Activated CD4-positive, alpha-beta T cell treated with anti-CD3 and anti-CD28 coated beads, Interleukin-2, amount 50 U/mL, for 48 hours (primary cell): ENCODE measurements at regions not wholly inside any gene's neighbourhood (a gene's known extent, or its start where the extent isn't known, plus 50 kb on each side); places are given as distances from the start of the nearest gene placed in this dataset.

Source experiments
- DNase-seq, 2 experiments: peaks; one replicate each; pipeline ENCODE4 v3.0.0-alpha.2; 2020

DNA sequence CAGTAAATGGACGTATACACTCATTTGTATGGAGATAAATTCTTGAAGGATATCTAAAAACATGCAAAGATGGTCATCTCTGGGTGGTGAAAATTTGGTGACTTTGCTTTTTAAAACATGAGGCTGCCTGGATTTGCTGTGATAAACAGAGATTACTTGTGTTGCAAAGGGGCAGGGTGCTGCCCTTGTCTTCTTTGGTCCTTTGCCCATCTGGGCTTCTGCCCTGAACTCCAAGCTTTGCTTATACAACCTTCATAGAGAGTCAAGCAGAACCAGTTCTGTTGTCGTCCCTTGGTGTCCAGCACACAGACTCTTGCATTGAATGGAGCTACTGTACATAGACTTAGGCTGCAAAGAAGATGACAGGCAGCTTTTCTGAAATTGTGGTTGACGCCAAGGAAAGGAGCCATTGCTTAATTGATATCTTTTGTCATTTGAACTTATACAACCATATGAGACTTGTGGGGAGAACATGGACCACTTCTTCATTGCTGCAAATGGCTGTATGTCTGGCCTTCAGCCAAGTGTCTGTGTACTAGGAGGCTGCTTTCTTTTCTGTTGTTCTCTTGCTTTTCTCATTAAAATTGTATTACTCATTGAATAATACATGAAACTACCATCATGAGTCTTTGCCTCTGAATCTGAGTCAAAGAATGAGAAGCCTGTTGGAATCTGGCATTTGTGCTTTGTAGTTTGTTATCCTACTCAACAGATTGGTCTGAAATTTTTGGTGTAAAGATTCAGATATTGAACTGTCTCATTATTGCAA, 152.5 kb downstream of the DMRT2 start:
- DNase-seq = no peak

DNA sequence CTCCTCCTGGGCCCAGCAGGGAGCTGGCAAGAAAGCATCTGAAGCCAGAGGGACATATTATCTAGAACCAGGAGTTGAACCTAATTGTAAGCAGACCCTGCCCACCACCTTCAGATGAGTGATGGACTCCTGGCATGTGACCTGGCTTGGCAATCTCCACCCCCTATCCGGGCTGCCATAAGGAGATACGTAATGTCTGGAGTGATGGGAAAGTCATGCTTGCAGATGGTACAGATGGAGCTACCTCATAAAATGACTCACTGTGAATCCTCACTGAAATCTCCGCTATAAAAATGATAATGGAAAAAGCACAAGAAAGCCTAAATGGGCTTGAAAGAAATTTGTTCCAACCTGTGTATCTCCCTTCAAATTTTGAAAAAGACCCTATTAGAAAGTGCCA, 157.5 kb downstream of the DMRT2 start:
- DNase-seq = no peak

DNA sequence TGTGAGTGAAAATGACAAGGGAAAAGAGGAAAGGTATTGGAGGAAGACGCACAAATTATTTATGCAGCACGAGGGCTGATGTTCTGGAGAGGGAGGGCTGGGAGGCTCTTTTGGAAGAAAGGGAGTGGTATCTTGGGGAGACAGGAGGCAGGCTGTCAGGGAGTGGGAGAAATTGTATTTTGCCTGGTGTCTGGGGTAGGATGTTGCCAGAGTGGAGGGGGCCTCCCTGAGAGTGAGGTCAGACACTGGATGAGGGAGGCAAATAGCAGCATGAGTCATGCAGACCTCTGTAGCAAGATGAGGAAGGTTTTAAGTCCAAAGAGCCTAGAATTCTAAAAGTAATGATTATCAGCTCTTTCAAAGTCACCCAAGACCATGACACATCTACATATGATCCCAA, 158.0 kb downstream of the DMRT2 start:
- DNase-seq = no peak

DNA sequence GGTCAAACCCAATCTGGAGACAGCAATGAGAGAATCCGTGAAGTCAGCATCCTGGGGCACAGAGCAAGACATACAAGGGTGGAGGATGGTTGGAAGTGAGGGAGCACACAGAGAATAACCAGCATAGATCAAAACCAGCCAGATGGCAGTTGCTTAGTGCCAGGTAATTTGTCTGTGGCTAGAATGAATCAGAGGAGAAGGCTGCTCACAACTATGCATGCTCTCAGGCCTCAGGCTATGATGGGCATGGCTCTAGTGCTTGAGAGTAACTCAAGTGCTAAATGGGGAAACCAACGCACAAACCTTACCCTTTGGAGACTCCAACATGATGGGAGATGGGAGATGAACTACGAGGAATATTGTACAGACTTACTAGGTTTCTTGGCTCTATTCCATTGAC, 160.8 kb downstream of the DMRT2 start:
- DNase-seq = no peak

DNA sequence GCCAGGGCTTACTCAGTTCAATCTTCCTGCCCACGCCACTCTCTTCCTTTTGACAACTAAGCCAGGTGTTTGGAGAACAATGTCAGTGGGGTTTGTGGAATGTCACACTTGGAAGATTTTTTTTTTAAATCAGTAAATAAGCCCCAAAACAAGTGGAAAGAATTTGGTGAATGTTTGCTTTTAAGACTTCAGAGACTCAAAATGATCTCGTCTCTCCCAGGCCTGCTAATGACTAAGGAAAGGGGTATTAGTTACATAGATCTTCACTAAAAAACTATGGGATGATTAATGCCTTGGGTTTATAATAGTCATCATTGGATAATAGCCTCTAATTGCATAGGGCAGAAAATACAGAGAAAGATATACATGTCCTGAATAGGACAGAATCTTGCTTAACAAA, 166.4 kb downstream of the DMRT2 start:
- no peak for DNase-seq

DNA sequence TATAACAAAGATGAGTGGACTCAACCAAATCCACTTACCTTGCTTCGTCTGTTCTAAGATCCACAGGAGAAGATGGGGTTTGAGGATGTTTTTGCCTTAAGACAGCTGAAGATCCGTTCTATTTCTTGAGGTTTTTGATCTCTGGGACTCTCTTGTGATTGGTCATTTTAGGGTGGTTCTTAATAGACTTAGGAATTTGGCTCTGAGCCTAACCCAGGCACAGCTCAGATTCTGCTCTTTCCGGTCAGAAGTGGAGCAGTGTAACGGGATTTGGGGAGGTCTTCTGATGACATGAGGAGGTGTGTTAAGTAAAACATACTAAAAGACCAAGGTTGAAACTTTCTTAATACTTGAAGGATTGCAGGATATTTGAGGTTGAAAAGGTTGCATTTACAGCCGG, 166.9 kb downstream of the DMRT2 start:
- no peak for DNase-seq

DNA sequence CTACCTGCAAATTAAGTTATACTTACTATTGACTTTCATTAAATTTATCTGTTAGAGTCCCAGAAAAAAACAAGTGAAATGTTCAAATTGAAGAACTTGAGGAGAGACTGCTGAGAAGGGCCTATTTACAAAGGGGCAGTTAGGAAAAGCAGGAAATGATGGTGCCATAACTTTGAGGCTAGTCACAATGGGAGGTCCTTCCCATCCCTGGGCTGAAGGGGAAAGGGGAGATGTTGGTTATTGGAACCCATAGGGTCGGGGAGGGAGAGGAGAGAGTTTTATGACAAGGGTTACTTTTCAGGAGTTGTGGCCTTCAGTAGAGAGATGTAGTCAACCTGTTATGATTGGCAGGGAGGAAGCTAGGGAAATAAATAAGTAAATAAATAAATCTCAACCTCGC, 169.1 kb downstream of the DMRT2 start:
- no peak for DNase-seq

DNA sequence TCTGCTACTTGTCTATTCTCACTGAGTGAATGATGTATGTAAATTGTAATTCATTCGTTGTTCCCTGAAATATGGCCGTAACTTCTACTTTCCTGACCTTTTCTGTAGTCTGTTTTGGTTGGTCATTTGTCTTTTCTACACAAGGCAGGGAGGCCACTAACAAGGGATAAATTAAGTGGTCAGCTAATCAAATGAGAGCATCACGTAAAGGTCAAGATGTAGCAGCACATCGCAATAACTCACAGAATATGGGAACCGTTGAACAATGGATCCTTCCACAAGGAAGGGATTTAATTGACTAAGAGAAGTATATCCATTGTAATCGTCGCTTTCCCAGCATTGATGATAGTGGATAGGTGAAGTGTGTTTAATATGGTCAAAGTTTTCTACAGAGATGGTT, 171.1 kb downstream of the DMRT2 start:
- DNase-seq = no peak

DNA sequence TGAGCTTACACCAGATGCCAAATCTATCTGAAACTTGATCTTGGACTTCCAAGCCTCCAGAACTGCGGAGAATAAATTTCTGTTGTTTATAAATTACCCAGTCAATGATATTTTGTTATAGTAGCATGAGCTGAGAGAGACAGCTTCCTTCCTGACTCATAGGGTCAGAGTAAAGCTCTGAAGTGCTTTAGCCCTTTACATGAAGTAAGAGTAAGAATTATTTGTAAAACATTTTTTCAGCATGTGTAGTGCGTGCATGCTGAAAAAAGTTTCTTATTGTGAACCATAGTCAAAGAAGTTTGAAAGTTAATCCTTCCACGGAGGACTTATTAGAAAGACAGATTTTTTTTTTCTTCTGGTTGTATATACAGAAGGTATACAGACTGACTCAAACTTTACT, 172.4 kb downstream of the DMRT2 start:
- no peak for DNase-seq

DNA sequence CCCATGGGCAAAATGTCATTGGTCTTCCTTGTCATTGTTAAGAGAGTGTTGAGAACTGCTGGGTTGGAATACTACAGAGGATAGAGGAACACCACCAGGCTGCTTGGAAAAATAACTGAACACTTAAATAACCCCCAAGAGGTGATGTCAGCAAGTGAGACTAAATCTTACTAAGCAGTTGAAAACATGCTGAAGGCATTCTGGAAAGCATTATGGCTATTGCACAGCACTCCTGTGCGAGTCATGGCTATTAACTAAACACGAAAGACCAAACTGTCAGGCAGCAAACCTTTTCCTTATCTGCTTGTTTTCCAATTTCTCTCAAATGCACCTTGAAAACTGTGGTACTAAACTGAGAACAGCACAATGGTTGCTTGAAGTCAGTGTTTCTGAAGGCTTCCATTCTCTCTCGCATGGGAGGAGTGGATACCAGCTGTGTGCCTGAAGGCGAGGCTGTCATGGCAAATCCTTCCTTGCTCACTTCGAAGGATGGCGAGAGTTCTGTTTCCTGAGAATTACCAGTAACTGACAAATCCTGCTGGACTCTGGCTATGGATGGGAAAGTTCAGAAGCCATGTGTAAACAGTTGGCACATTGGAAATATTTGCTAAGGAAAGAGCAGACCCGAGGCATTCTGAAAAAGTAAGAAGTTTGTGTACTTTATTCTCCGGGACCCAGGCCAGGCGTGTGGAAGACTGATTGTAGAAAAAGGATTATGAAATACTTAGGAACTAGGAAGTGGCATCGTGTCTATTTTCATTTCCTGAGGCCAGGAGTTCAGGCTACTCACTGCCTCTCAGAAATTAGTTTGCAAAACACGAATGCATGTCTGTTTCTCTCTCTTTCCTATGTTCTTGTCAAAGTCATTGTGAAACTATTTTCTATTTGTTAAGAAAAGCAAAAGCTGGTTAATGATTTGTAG, 182.1 kb downstream of the DMRT2 start:
- no peak for DNase-seq

DNA sequence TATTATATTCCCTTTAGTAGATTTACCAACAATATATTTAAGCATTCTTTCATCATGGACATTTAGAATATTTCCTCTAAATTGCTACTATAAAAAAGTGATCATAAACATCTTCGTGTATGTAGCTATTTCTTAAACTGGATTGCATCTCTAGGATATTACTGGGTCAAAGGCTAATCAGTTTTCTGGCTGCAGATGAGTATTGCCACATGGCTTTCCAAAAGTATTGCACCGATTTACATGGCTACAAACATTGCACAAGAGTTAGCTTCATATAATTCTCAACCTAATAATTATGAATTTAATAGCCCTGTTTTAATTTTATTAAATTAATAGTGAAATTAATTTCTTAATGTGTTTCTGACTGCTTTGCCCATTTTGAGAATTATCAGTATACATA, 183.4 kb downstream of the DMRT2 start:
- no peak for DNase-seq

DNA sequence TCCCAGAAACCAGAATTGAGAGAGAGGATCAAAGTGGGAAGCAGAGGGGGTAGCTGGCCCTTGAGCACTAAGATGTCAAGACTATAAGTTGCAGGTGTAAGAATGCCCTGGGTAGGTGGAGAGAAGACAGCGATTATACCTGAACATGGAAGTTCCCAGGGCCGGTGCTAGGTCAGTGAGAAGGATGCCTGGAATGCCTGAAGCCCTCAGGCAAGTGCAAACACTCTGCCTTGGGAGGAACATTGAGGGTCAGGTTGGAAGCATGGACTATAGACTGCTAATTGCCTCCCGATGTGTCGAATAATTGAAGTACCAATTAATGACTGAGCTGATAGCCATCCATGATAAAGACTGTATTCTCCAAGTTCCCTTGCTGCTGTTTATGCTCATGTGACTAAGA, 185.5 kb downstream of the DMRT2 start:
- no peak for DNase-seq

DNA sequence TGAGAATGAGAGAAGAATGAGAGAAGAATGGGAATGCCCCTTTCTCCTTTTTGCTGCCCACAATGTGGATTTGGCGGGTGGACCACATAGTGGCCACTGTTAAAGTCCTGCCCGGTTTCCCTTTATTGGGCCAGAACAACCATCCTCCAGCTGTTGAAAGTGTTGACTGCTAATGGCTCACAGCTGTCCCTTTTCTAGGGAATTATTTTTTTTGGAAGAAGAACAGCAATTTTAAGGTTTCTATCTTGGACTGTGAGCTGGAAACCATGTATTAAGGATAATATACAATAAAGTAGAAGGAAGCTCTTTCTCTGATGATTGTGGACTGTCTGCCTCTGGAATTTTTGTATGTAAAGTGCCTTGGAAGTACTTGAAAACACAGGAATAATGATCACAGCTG, 185.9 kb downstream of the DMRT2 start:
- DNase-seq = no peak

DNA sequence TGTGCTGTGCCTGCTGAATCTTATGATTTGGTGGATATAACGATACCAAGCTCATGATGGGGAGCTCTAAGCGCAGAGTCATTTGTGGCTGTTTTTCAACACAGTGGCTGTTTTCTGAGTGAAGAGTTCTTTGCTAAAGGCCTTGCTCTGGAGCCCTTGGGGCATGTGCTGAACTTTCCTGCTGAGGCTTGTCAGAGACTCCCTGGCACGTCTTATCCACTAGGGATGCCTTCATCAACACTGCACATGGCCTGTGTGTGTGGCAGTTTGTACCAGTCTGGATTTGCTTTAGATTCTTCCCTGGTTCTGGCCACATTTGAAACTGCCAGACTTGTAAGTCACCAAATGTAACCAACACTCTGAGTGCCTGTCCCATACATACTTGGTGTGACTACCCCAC, 188.2 kb downstream of the DMRT2 start:
- DNase-seq = no peak

DNA sequence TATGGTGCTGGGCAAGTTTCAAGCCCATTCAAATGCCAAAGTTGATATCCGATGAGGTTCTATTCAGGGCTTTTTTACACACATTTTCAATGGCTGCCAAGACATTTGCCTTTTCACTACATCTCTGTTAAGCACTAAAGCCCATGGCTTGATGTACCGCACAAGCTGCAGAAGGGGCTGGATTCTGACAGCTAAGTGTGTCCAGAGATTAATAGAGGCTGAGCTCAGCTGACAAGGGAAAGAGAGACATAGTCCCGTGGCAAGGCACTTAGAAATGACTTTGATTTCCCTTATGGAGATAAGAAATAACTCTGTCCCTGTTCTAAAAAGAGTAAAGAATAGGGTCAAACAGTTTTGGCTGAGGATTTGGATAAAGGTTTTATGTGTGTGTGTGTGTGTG, 198.6 kb downstream of the DMRT2 start:
- no peak for DNase-seq

DNA sequence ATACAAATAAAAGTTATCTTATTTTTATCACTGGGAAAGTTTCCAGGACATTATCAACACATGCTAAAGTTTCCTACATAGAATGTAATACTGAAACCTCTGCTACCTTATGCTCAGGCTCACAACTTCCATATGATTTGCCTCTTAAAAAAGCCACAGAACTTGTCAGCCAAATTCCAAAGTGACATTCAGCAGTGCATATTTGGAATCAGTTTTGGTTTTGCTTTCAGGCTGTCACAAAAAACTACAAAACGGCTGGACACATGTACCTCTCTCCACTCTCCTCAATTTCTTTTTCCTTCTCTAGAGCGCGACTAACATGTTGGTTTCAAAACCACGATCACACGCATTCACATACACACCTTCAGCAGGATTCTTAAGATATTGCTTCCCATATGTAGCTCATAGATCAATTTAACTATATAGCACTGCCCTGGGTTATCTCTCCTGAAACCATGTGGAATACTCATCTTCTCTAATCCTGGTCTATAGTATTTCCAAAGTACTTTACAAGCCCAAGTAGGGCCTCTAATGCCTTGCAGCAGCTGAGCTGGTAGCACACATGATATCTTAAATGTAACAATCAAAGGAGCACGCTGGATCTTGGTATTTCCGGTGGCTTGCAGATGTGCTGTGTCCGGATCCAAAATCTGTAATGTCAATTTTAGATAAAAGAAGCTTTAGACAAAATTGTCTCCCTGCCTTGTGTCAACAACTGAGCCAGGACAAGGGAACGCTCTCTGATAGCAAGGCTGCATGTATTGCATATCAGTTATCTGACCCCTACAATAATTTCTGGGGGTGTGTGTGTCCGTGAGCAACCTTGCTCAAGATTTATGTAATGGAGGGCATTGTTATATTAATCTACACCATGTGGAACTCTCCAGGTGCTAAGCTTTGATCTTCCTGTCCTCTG, 203.2 kb downstream of the DMRT2 start:
- no peak for DNase-seq

DNA sequence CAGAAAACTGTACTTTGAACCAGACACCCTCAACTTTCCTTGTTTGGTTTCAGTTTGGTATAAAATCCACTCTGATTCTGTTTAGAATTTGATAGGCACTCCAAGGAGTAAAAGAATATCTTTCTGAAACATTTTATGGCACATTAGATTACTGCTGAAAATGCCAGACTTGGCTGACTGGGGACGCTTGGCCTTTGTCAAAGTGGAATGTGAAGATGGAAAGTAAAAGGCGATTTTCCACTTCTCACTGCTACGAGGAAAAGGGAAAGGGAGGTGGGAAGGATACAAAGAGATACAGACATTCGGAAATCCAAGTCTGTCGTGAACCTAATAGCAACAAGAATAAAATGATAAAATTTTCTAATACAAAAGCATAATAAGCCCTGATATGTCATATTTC, 203.9 kb downstream of the DMRT2 start:
- no peak for DNase-seq

DNA sequence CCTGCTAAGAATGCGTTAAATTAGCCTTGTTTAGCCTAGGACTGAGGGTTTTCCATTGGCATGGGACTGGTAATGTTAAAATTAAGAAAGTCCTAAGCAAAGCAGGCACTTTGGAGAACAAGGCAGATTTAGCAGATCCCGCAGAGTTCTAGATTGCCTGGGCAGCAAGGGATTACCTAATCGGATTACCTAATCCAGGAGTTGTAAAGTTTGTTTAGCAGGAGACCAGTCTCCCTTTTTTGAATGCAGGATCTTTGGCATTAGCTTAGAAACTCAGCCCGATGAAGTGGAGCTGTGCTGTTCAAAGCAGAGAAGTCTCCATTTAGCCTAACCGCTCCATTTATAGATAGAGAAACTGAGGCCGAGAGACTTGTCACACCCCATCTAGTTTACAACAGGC, 206.0 kb downstream of the DMRT2 start:
- DNase-seq = no peak

DNA sequence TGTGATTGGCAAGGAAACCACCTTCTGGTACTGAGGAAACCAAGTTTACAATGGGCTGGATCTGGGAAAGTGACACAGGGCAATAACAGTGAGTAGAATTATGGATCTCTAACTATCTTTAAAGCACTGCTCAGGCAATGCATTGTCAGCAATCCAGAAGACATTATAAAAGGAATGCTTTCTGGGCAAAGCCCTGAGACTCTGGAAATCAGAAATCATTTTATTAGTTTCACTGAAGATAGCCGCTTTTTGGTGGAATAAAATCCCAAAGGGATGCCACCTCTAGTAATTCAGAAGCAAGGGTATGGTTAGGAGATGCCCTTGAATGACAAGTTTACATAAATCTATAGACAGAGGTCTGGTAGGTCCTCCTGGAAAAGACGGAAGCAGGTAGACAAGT, 211.1 kb downstream of the DMRT2 start:
- DNase-seq = no peak

DNA sequence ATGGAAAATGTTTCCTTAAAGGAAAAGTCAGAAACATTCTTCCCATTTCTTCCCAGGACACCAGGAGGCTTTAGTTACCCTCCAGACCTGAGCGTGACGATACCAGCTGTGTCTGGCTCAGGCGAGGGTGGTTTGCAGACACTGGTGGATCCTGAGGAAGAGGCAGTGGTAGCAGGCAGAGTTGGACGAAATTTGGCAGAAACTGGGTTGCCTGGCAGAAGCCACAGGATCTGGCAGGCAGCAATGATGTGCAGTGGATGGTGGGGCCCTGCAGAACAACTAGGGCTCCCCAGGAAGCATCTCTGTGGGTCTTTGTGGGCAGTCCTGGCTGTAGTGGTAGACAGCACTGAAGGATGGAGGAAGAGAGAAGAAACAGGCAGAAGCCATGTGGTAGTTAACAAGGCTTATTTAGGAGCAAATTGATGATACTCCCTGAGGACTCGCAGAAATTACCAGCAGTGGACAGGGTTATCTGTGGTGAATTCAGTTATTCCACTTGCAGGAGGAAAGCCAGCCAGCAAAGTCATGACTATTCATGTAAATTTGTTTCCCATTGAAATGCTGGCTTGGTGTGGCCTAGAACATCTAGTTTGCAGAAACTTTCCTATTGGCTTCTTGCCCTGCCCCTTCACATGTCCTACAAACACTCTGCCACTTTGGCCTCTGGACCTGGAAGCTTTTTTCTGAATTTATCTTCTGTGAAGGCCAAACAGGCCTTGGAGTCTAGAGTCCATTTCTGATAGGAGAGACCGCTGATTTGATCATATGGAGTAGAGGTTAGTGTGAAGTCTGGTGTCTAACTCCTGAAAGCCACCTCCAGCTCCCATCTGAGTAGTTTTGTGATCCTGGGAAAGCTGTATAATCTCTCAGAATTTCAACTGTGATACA, 212.0 kb downstream of the DMRT2 start:
- no peak for DNase-seq

DNA sequence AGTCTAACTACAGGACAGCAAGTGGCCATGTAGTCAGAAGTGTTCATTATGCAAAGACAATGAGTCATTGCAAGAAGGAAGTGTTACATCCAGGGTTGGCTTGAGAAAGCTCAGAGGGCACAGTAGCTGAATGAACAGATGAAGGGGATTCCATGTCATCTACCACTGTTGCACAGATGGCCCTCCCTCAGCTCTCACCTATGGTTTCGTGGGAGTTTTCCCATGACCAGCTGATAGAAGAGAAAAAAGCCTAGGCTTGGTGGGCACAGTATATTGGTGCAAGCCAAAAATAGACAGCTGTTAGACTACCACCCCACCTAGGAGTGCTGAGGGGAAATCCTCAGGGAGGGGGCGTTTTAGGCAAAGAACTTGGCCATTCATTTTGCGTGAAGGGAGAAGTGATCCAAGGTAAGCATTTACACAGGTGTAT, 217.0 kb downstream of the DMRT2 start:
- DNase-seq = no peak

DNA sequence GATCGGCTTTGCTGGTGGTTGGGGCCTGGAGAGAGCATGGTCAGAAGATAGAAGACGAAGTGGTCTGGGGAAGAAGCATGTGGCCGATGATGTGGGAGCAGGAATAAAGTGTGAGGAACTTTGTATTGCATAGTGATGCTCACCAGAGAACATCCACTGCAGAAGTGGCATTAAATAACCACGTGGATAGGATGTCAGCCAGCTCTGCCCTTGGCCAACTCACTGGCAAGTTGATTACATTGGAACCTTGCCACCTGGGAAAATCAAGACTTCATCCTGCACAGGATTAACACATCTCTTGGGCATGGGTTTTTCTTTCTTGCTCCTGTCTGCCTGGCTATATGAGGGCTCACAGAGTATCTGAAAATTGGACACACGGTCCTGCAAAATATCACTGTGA, 217.4 kb downstream of the DMRT2 start:
- DNase-seq = no peak
